Osteoblast (primary cell): ENCODE measurements at regions not wholly inside any gene's neighbourhood (a gene's known extent, or its start where the extent isn't known, plus 50 kb on each side); places are given as distances from the start of the nearest gene placed in this dataset.

Experiments
- DNase-seq: peaks from one replicate; pipeline ENCODE4 v3.0.0; 2011; ENCODE audit warnings: low spot score, mixed read lengths; ENCODE audit not compliant: insufficient read length; ENCODE audit errors: missing footprints
- H2AFZ ChIP-seq: 2 replicates; pipeline ENCODE4 v1.6.0; 2011; ENCODE audit warnings: mild to moderate bottlenecking, low read length
- H3K27ac ChIP-seq: 2 replicates; pipeline ENCODE4 v1.5.1; 2011; ENCODE audit warnings: mild to moderate bottlenecking, low read depth, low read length, moderate library complexity
- H3K27me3 ChIP-seq: 2 replicates; pipeline ENCODE4 v1.6.0; 2012; ENCODE audit warnings: mild to moderate bottlenecking, control low read depth, inconsistent platforms, low read length, moderate library complexity; ENCODE audit not compliant: insufficient read depth
- H3K36me3 ChIP-seq: 2 replicates; pipeline ENCODE4 v1.5.1; 2011; ENCODE audit warnings: mild to moderate bottlenecking, low read length, control low read depth, moderate library complexity; ENCODE audit not compliant: insufficient read depth
- H3K4me1 ChIP-seq: 2 replicates; pipeline ENCODE4 v1.5.1; 2011; ENCODE audit warnings: mild to moderate bottlenecking, low read length, control low read depth, moderate library complexity; ENCODE audit not compliant: insufficient read depth
- H3K4me2 ChIP-seq: 2 replicates; pipeline ENCODE4 v1.6.0; 2011; ENCODE audit warnings: mild to moderate bottlenecking, low read length; ENCODE audit not compliant: insufficient read depth
- H3K4me3 ChIP-seq: fragments of 200-600 bp; sonication (generic); 3 replicates; pipeline ENCODE4 v1.5.1; 2012; ENCODE audit warnings: mild to moderate bottlenecking, low read length, inconsistent platforms; ENCODE audit not compliant: insufficient read depth
- H3K79me2 ChIP-seq: 2 replicates; pipeline ENCODE4 v1.6.0; 2012; ENCODE audit warnings: mild to moderate bottlenecking, low read length, control low read depth, inconsistent platforms; ENCODE audit not compliant: insufficient read depth
- H3K9me3 ChIP-seq: 2 replicates; pipeline ENCODE4 v1.5.1; 2011; ENCODE audit warnings: low read depth, low read length, control low read depth
- H4K20me1 ChIP-seq: 2 replicates; pipeline ENCODE4 v1.6.0; 2012; ENCODE audit warnings: mild to moderate bottlenecking, low read length, control low read depth; ENCODE audit not compliant: insufficient read depth
- TF ChIP-seq, protein P1 (sequence below): IDR thresholded peaks from 2 replicates; pipeline ENCODE4 v1.5.1; 2011; ENCODE audit warnings: mild to moderate bottlenecking, low read depth, low read length, moderate library complexity; ENCODE audit errors: extremely low read depth

DNA sequence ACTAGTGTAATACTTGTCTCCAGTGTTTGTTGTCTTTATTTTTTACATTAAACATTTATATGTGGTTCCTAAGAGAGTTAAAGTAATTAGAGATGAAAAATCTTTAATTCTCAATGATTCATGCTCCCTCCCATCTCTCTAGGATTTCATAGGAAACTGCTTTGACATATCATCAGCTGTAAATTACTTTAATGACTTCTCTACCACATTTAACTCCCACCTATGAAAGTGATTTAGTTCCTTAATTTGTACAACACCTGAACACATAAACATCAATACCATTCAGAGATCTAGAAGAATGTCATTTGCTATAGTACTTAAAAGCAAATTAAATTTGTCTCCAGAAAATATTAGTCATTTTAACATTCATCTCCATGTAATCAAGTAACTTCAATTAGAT is 524.2 kb upstream of the CHAC2 start:
- Histone ChIP-seq H3K27me3 (no peaks in the 10 kb centered on the region), H3K4me1 (no peaks in the 10 kb centered on the region), H3K27ac (no peak overlapping the region), H3K4me2 (no peak overlapping the region), H3K4me3 (no peak overlapping the region), H2AFZ (no peak overlapping the region), H3K9me3 (no peaks in the 10 kb centered on the region), H3K36me3 (no peaks in the 10 kb centered on the region), H3K79me2 (no peaks in the 10 kb centered on the region), H4K20me1 (no peaks in the 10 kb centered on the region)
- no peak for DNase-seq
- TF ChIP-seq, protein P1, sequence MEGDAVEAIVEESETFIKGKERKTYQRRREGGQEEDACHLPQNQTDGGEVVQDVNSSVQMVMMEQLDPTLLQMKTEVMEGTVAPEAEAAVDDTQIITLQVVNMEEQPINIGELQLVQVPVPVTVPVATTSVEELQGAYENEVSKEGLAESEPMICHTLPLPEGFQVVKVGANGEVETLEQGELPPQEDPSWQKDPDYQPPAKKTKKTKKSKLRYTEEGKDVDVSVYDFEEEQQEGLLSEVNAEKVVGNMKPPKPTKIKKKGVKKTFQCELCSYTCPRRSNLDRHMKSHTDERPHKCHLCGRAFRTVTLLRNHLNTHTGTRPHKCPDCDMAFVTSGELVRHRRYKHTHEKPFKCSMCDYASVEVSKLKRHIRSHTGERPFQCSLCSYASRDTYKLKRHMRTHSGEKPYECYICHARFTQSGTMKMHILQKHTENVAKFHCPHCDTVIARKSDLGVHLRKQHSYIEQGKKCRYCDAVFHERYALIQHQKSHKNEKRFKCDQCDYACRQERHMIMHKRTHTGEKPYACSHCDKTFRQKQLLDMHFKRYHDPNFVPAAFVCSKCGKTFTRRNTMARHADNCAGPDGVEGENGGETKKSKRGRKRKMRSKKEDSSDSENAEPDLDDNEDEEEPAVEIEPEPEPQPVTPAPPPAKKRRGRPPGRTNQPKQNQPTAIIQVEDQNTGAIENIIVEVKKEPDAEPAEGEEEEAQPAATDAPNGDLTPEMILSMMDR = no peak

DNA sequence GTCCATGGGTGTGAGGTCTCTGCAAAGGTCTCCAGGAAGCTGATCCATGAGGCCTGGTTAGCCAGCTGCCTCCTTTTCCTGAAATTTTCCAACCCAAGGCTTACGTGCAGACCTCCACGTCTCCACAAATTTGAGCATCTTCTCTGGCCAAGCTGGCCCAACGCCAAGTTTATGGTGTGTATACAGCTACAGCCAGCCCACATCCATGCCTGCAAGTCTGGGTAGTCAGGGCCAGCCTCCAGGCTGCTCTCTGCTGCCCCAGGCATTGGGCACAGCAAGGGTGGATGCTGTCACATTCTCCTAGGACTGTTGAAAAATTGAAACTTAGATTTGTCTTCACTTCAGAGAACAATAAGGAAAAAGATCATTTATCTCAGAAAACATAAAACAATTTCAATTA is 525.5 kb upstream of the CHAC2 start:
- DNase-seq = no peak
- no peaks in the 10 kb centered on the region for H4K20me1 ChIP-seq
- H3K79me2 ChIP-seq = no peaks in the 10 kb centered on the region
- H3K36me3 ChIP-seq = no peaks in the 10 kb centered on the region
- no peak overlapping the region for H3K27ac ChIP-seq
- H3K4me2 ChIP-seq = no peak overlapping the region
- TF ChIP-seq, protein P1 = no peak
- H3K4me3 ChIP-seq = no peak overlapping the region
- H3K4me1 ChIP-seq = no peaks in the 10 kb centered on the region
- no peak overlapping the region for H2AFZ ChIP-seq
- H3K9me3 ChIP-seq = no peaks in the 10 kb centered on the region
- H3K27me3 ChIP-seq = no peaks in the 10 kb centered on the region

DNA sequence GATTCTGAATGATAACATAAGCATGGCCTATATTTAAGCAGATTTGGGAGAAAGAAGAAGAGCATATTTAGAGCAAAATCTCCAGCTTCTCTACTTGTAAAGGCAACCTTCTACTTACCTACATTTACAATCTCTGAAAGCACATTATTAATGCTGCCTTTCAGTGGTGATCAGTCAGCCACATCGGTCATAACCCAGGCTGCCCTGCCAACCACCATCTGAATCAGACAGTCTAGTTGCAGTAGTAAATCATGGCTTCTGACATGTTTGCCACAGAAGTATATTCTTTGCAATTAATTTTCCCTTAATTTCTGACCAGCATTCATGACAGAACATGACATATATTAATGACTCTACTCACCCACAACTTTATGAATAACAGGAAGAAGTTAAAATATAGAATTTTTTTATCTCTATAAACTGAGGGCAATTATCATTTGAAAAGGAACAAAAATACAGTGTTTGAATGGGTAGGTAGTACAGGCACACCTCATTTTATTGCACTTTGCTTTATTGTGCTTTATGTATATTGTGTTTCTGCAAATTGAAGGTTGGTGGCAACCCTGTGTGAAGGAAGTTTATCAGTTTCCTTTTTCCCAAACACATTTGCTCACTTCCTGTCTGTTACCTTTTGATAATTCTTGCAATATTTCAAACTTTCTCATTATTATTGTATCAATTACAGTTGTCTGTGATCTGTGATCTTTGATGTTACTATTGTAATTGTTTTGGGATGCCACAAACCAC is 531.6 kb upstream of the CHAC2 start:
- H2AFZ ChIP-seq = no peak overlapping the region
- H3K79me2 ChIP-seq = no peaks in the 10 kb centered on the region
- no peak for DNase-seq
- no peak overlapping the region for H3K4me3 ChIP-seq
- H3K9me3 ChIP-seq = no peaks in the 10 kb centered on the region
- H3K4me1 ChIP-seq = no peaks in the 10 kb centered on the region
- H3K27me3 ChIP-seq = no peaks in the 10 kb centered on the region
- TF ChIP-seq, protein P1 = no peak
- no peaks in the 10 kb centered on the region for H3K36me3 ChIP-seq
- no peaks in the 10 kb centered on the region for H4K20me1 ChIP-seq
- H3K4me2 ChIP-seq = no peak overlapping the region
- no peak overlapping the region for H3K27ac ChIP-seq

DNA sequence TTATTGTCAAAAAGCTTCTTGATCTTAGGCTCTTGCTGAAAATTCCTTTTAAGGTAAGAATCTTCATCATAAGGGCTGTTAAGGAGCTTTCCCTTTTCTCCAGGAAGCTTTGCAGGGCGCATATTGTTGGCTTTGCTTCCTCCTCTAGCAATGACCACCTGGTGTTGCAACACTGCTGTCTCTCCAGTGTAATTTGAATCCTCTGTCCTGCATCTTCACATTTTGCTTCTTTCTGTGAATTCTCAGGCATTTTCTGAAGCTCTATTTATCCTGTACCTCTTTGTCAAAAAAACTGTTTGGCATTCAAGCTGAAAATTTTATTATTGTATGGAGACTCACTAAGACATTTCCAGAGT is 533.1 kb upstream of the CHAC2 start:
- no peaks in the 10 kb centered on the region for H4K20me1 ChIP-seq
- H3K4me2 ChIP-seq = no peak overlapping the region
- no peaks in the 10 kb centered on the region for H3K36me3 ChIP-seq
- H3K9me3 ChIP-seq = no peaks in the 10 kb centered on the region
- H3K27me3 ChIP-seq = no peaks in the 10 kb centered on the region
- H3K79me2 ChIP-seq = no peaks in the 10 kb centered on the region
- H3K4me1 ChIP-seq = no peaks in the 10 kb centered on the region
- TF ChIP-seq, protein P1 = no peak
- no peak overlapping the region for H2AFZ ChIP-seq
- no peak for DNase-seq
- H3K27ac ChIP-seq = no peak overlapping the region
- no peak overlapping the region for H3K4me3 ChIP-seq
